Left hindlimb (tissue), 1 donor: ENCODE measurements at regions not wholly inside any gene's neighbourhood (a gene's known extent, or its start where the extent isn't known, plus 50 kb on each side); places are given as distances from the start of the nearest gene placed in this dataset.
"Not testable (repeated sequence)": the region's sequence is repeated elsewhere in the genome, so short reads cannot be mapped to it uniquely, and the experiment has no call there.

ENCODE experiments used
- DNase-seq: peaks from one replicate; pipeline ENCODE4 v3.0.0-alpha.2; 2018

GRCh38 chr21:17738176-17738953, 80.8 kb downstream of the C21orf91 start:
- peak; percentile 62 for DNase-seq

GRCh38 chr21:17736072-17736471, 83.1 kb downstream of the C21orf91 start:
- no peak for DNase-seq

- DNase-seq: no peak
Measured at GRCh38 chr21:17733209-17733608, 85.9 kb downstream of the C21orf91 start.

GRCh38 chr21:17732306-17732705, 86.8 kb downstream of the C21orf91 start:
- DNase-seq: no peak

GRCh38 chr21:17731554-17731953, 87.6 kb downstream of the C21orf91 start:
- DNase-seq: no peak

- DNase-seq: no peak
Measured at GRCh38 chr21:17730782-17731181, 88.4 kb downstream of the C21orf91 start.

- DNase-seq: no peak
Measured at GRCh38 chr21:17729455-17729854, 89.7 kb downstream of the C21orf91 start.

- no peak for DNase-seq
Measured at GRCh38 chr21:17727361-17727760, 91.8 kb downstream of the C21orf91 start.

GRCh38 chr21:17726047-17726829, 92.9 kb downstream of the C21orf91 start:
- DNase-seq: no peak

- no peak for DNase-seq
Measured at GRCh38 chr21:17725339-17725738, 93.8 kb downstream of the C21orf91 start.

- DNase-seq: no peak
Measured at GRCh38 chr21:17712887-17713286, 100.2 kb upstream of the BTG3 start.

- no peak for DNase-seq
Measured at GRCh38 chr21:17711896-17712295, 99.2 kb upstream of the BTG3 start.

- no peak for DNase-seq
Measured at GRCh38 chr21:17709266-17709611, 96.5 kb upstream of the BTG3 start.

- no peak for DNase-seq
Measured at GRCh38 chr21:17708522-17709265, 96.0 kb upstream of the BTG3 start.

- DNase-seq: no peak
Measured at GRCh38 chr21:17699524-17700189, 87.0 kb upstream of the BTG3 start.

GRCh38 chr21:17697473-17697872, 84.8 kb upstream of the BTG3 start:
- DNase-seq: no peak

GRCh38 chr21:17694416-17694815, 81.7 kb upstream of the BTG3 start:
- DNase-seq: not testable (repeated sequence)

- DNase-seq: no peak
Measured at GRCh38 chr21:17693801-17694200, 81.1 kb upstream of the BTG3 start.

GRCh38 chr21:17690078-17690494, 77.4 kb upstream of the BTG3 start:
- no peak for DNase-seq

- peak; percentile 71 for DNase-seq
Measured at GRCh38 chr21:17688912-17689874, 76.5 kb upstream of the BTG3 start.

- no peak for DNase-seq
Measured at GRCh38 chr21:17682924-17683323, 70.2 kb upstream of the BTG3 start.
